ENCODE measurements at regions not wholly inside any gene's neighbourhood (a gene's known extent, or its start where the extent isn't known, plus 50 kb on each side); places are given as distances from the start of the nearest gene placed in this dataset.

DNA sequence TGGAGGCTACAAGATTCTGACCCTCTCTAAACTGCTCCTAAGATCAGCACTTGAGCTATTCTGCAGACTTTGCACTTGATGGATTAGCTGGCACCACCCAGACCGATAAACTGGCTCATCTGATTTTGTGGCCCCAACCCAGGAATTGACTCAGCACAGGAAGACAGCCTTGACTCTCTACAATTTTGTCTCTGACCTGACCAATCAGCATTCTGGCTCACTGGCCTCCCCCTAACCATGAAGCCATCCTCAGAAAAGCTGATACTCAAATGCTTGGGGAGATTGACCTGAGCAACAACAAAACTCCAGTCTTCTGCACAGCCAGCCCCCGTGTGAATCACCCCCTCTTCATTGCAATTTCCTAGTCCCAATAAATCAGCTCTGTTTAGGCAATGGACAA is 195.4 kb upstream of the PPP1R2C start:
- no peak overlapping the region for H2BK15ac ChIP-seq (ENCODE audit: low read length)
- POLR2A ChIA-PET (ENCODE audit: partially characterized antibody), result no interaction called here
- H3K9me3 ChIP-seq (ENCODE audit: insufficient read depth in 2 of 2, low read depth in 1 of 2, low read length in 1 of 2), result peaks cover 29 to 31% of the 10 kb centered on the region in 2 experiments
- no peaks in the 10 kb centered on the region for H3K4me1 ChIP-seq (replicated peaks in 1 of 4; ENCODE audit: control insufficient read depth in 3 of 4, insufficient read depth in 4 of 4, low read length in 3 of 4)
- FAIRE-seq (no peak), DNase-seq (ENCODE audit: low read depth in 1 of 2, low spot score in 2 of 2) (no peak)
- H3K36me3 ChIP-seq (ENCODE audit: control insufficient read depth in 2 of 4, insufficient read depth in 4 of 4, low read length in 3 of 4), result peaks cover 0 to 6% (median 2%) of the 10 kb centered on the region in 4 experiments; a peak in 2 of 8 replicates
- CTCF ChIA-PET (ENCODE audit: partially characterized antibody), result no interaction called here
- H2AFZ ChIP-seq (ENCODE audit: low read length), result no peak overlapping the region
- no peaks in the 10 kb centered on the region for H3K27me3 ChIP-seq (replicated peaks in 1 of 4; ENCODE audit: control insufficient read depth in 3 of 4, extremely low read depth in 1 of 4, insufficient read depth in 3 of 4, low read length in 3 of 4)
- H2BK120ac ChIP-seq (replicated peaks; ENCODE audit: low read depth, low read length), result no peak overlapping the region
- no peak overlapping the region for H3K56ac ChIP-seq (replicated peaks; ENCODE audit: insufficient read length, low read depth, low read length)
- H3K14ac ChIP-seq (ENCODE audit: insufficient read length), result no peak overlapping the region
- H4K91ac ChIP-seq (replicated peaks; ENCODE audit: insufficient read length, low read length), result no peak overlapping the region
- H3K79me2 ChIP-seq (ENCODE audit: control insufficient read depth in 1 of 2, insufficient read depth in 2 of 2, low read length in 2 of 2), result no peaks in the 10 kb centered on the region
- no peak overlapping the region for H3K4me2 ChIP-seq (ENCODE audit: insufficient read depth in 1 of 2, low read depth in 2 of 2, low read length in 2 of 2)
- H3K79me1 ChIP-seq (ENCODE audit: low read depth, low read length), result no peaks in the 10 kb centered on the region
- H4K5ac ChIP-seq (ENCODE audit: insufficient read length, low read depth, low read length), result no peak overlapping the region
- H3K4ac ChIP-seq (replicated peaks; ENCODE audit: insufficient read length, low read depth, low read length), result no peak overlapping the region
- no peak overlapping the region for H3K23ac ChIP-seq (ENCODE audit: insufficient read length)
- H3K23me2 ChIP-seq (ENCODE audit: low read depth, low read length), result no peaks in the 10 kb centered on the region
- H2BK12ac ChIP-seq (ENCODE audit: low read depth, low read length), result no peak overlapping the region
- H3K27ac ChIP-seq (ENCODE audit: low read depth, low read length), result no peak overlapping the region
- H3K4me3 ChIP-seq (ENCODE audit: extremely low read depth in 1 of 4, insufficient read depth in 2 of 4, low read depth in 3 of 4, low read length in 4 of 4), result no peak overlapping the region
- H2AK5ac ChIP-seq (ENCODE audit: low read depth, low read length), result no peak overlapping the region
- no peak overlapping the region for H3K18ac ChIP-seq (ENCODE audit: extremely low read depth, low read length)
- 94% methylated on average over 2 of the region's 2 CpGs; no CpG with 5 or more reads in 1 of the 2 experiments for WGBS, 2 experiments (ENCODE audit: extremely low coverage in 1 of 2, insufficient coverage in 1 of 2, insufficient read length in 1 of 2, insufficient replicate concordance in 2 of 2, low coverage in 1 of 2, low lambda C conversion rate in 2 of 2, missing lambda C conversion rate in 1 of 2)
- no peak overlapping the region for H2BK20ac ChIP-seq (ENCODE audit: low read length)
- H2BK5ac ChIP-seq (ENCODE audit: low read depth, low read length), result no peak overlapping the region
- no peak overlapping the region for H4K8ac ChIP-seq (ENCODE audit: extremely low read depth, insufficient read depth, low read length)
- H4K20me1 ChIP-seq (replicated peaks in 1 of 2; ENCODE audit: control insufficient read depth in 1 of 2, insufficient read depth in 2 of 2, low read length in 2 of 2), result no peaks in the 10 kb centered on the region
- no peak overlapping the region for H3K9ac ChIP-seq (replicated peaks in 1 of 4; ENCODE audit: extremely low read depth in 1 of 4, low read depth in 3 of 4, low read length in 3 of 4)
- TF ChIP-seq RNF2 (IDR thresholded peaks at IDR 0.05; ENCODE audit: borderline replicate concordance, low read depth, low read length, missing control alignments, poor library complexity, severe bottlenecking) (no peak), SP2 (IDR thresholded peaks at IDR 0.05; ENCODE audit: low read length) (no peak), TAF7 (optimal IDR thresholded peaks at IDR 0.05; ENCODE audit: borderline replicate concordance, low read depth, low read length) (no peak), CBX5 (IDR thresholded peaks at IDR 0.05; ENCODE audit: low read depth, low read length) (no peak), CHD1 (IDR thresholded peaks at IDR 0.05; ENCODE audit: low read depth, low read length) (no peak)
